ENCODE measurements at regions not wholly inside any gene's neighbourhood (a gene's known extent, or its start where the extent isn't known, plus 50 kb on each side); places are given as distances from the start of the nearest gene placed in this dataset.

- TF ChIP-seq CTCF (conservative IDR thresholded peaks at IDR 0.05) = no peak
- no peak overlapping the region for H3K27ac ChIP-seq
These were observed 167.5 kb upstream of the FRMPD4 start for GRCh38 chrX:11970578-11971359.

- no peak for TF ChIP-seq CTCF (conservative IDR thresholded peaks at IDR 0.05)
- H3K27ac ChIP-seq = no peak overlapping the region
These were observed 161.6 kb upstream of the FRMPD4 start for GRCh38 chrX:11976663-11977062.

- TF ChIP-seq CTCF (conservative IDR thresholded peaks at IDR 0.05) = no peak
These were observed 146.0 kb upstream of the FRMPD4 start for GRCh38 chrX:11992271-11992670.

GRCh38 chrX:11995146-11995545, 143.1 kb upstream of the FRMPD4 start:
- no peak overlapping the region for H3K27ac ChIP-seq
- no peak for TF ChIP-seq CTCF (conservative IDR thresholded peaks at IDR 0.05)

More at GRCh38 chrX:11992271-11992670, 146.0 kb upstream of the FRMPD4 start:
- H3K27ac ChIP-seq = no peak overlapping the region

- TF ChIP-seq CTCF (conservative IDR thresholded peaks at IDR 0.05) = no peak
- no peak overlapping the region for H3K27ac ChIP-seq
These were observed 141.5 kb upstream of the FRMPD4 start for GRCh38 chrX:11996810-11997209.

- no peak overlapping the region for H3K27ac ChIP-seq
- TF ChIP-seq CTCF (conservative IDR thresholded peaks at IDR 0.05) = no peak
These were observed 139.3 kb upstream of the FRMPD4 start for GRCh38 chrX:11998944-11999343.

- TF ChIP-seq CTCF (conservative IDR thresholded peaks at IDR 0.05) = no peak
- no peak overlapping the region for H3K27ac ChIP-seq
These were observed 135.4 kb upstream of the FRMPD4 start for GRCh38 chrX:12002876-12003275.

Data from VCaP (cell line).